DND-41 (cell line): ENCODE measurements at regions not wholly inside any gene's neighbourhood (a gene's known extent, or its start where the extent isn't known, plus 50 kb on each side); places are given as distances from the start of the nearest gene placed in this dataset.

Experiments used
- ATAC-seq: fragments of 200-7000 bp; cut with Tn5 transposase; 3 replicates; pipeline ENCODE4 v1.9.1; 2021; ENCODE audit warnings: low read depth; ENCODE audit not compliant: insufficient read depth
- DNase-seq: peaks from one replicate; pipeline ENCODE4 v3.0.0-alpha.2; 2020
- H2AFZ ChIP-seq: 2 replicates; pipeline ENCODE4 v1.6.0; 2012; ENCODE audit warnings: low read depth, low read length
- H3K27ac ChIP-seq: 2 replicates; pipeline ENCODE4 v1.5.1; 2012; ENCODE audit warnings: low read length, inconsistent platforms
- H3K27me3 ChIP-seq: fragments of 200-600 bp; sonication (generic); 2 replicates; pipeline ENCODE4 v1.6.0; 2012; ENCODE audit warnings: low read length, mild to moderate bottlenecking, inconsistent platforms; ENCODE audit not compliant: insufficient read depth, poor library complexity
- H3K36me3 ChIP-seq: 2 replicates; pipeline ENCODE4 v1.5.1; 2012; ENCODE audit warnings: low read length, inconsistent platforms; ENCODE audit not compliant: insufficient read depth
- H3K4me1 ChIP-seq: 2 replicates; pipeline ENCODE4 v1.5.1; 2012; ENCODE audit warnings: mild to moderate bottlenecking, low read length; ENCODE audit not compliant: insufficient read depth
- H3K4me2 ChIP-seq: 2 replicates; pipeline ENCODE4 v1.6.0; 2012; ENCODE audit warnings: mild to moderate bottlenecking, moderate library complexity, low read length, inconsistent platforms; ENCODE audit not compliant: insufficient read depth
- H3K4me3 ChIP-seq, 2 experiments: fragments of 200-600 bp in 1 of 2; shearing (Covaris generic) in 1 of 2; 2 replicates each; pipeline ENCODE4 v1.5.1; 2012 to 2016; ENCODE audit warnings: inconsistent platforms in 2 of 2, low read length in 2 of 2, mild to moderate bottlenecking in 2 of 2, low read depth in 1 of 2, moderate library complexity in 1 of 2
- H3K79me2 ChIP-seq: 2 replicates; pipeline ENCODE4 v1.6.0; 2012; ENCODE audit warnings: low read length, inconsistent platforms; ENCODE audit not compliant: insufficient read depth
- H3K9ac ChIP-seq: 2 replicates; pipeline ENCODE4 v1.6.0; 2012; ENCODE audit warnings: low read depth, mild to moderate bottlenecking, inconsistent platforms, low read length, moderate library complexity
- H3K9me3 ChIP-seq: 2 replicates; pipeline ENCODE4 v1.5.1; 2012; ENCODE audit warnings: low read length, moderate library complexity, mild to moderate bottlenecking, inconsistent platforms; ENCODE audit not compliant: insufficient read depth, severe bottlenecking
- H4K20me1 ChIP-seq: 2 replicates; pipeline ENCODE4 v1.6.0; 2012; ENCODE audit warnings: low read length; ENCODE audit not compliant: insufficient read depth
- CTCF ChIP-seq: IDR thresholded peaks from 2 replicates; pipeline ENCODE4 v1.5.1; 2012; ENCODE audit warnings: borderline replicate concordance, low read length, moderate library complexity, mild to moderate bottlenecking; ENCODE audit not compliant: poor library complexity, severe bottlenecking; ENCODE audit errors: extremely low read depth
- EZH2 ChIP-seq: IDR thresholded peaks from 3 replicates; pipeline ENCODE4 v1.6.1; 2012; ENCODE audit warnings: borderline replicate concordance, low read depth, mild to moderate bottlenecking, moderate library complexity, low read length, inconsistent platforms; ENCODE audit not compliant: severe bottlenecking

GRCh38 chr16:79928142-79928873 lies 327.8 kb upstream of the MAF start:
- no peak overlapping the region for H3K4me3 ChIP-seq
- H4K20me1 ChIP-seq = no peaks in the 10 kb centered on the region
- no peaks in the 10 kb centered on the region for H3K9me3 ChIP-seq
- no peak for TF ChIP-seq CTCF
- no peak for TF ChIP-seq EZH2
- no peak for DNase-seq
- no peak for ATAC-seq
- H3K9ac ChIP-seq = no peak overlapping the region
- H3K79me2 ChIP-seq = no peaks in the 10 kb centered on the region
- peaks cover 3% of the 10 kb centered on the region for H3K27me3 ChIP-seq
- H3K36me3 ChIP-seq = no peaks in the 10 kb centered on the region
- H2AFZ ChIP-seq = no peak overlapping the region
- H3K27ac ChIP-seq = no peak overlapping the region
- no peak overlapping the region for H3K4me2 ChIP-seq
- H3K4me1 ChIP-seq = no peaks in the 10 kb centered on the region

GRCh38 chr16:79926451-79927205 lies 326.1 kb upstream of the MAF start:
- H3K4me1 ChIP-seq = no peaks in the 10 kb centered on the region
- H3K79me2 ChIP-seq = no peaks in the 10 kb centered on the region
- no peaks in the 10 kb centered on the region for H4K20me1 ChIP-seq
- H3K27me3 ChIP-seq = peaks cover 3% of the 10 kb centered on the region
- TF ChIP-seq EZH2 = no peak
- no peak for TF ChIP-seq CTCF
- H3K9me3 ChIP-seq = no peaks in the 10 kb centered on the region
- no peak for ATAC-seq
- no peaks in the 10 kb centered on the region for H3K36me3 ChIP-seq
- H3K4me3 ChIP-seq = no peak overlapping the region
- no peak overlapping the region for H3K4me2 ChIP-seq
- H3K27ac ChIP-seq = no peak overlapping the region
- no peak overlapping the region for H2AFZ ChIP-seq
- H3K9ac ChIP-seq = no peak overlapping the region
- DNase-seq = no peak

DNA sequence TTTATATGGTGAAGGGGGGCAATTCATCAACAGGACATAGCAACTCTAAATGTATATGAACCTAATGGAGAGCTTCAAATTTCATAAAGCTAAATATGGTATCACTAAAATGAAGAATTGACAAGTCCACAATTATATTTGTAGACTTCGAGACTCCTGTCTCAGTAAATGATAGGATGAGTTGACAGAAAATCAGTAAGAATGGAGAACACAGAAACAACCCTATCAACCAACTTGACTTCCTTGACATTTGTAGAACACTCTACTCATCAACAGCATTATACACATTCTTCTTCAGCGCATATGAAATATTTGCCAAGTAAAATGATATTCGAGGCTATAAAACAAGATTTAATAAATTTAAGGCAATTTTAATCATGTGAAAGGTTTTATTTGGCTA lies 322.9 kb upstream of the MAF start:
- Histone ChIP-seq H3K9ac (no peak overlapping the region), H4K20me1 (no peaks in the 10 kb centered on the region), H3K4me3 (no peak overlapping the region), H2AFZ (no peak overlapping the region), H3K36me3 (no peaks in the 10 kb centered on the region), H3K4me2 (no peak overlapping the region), H3K27me3 (peaks cover 3% of the 10 kb centered on the region), H3K27ac (no peak overlapping the region), H3K9me3 (no peaks in the 10 kb centered on the region), H3K79me2 (no peaks in the 10 kb centered on the region), H3K4me1 (no peaks in the 10 kb centered on the region)
- TF ChIP-seq CTCF (no peak), EZH2 (no peak)
- DNase-seq (no peak), ATAC-seq (no peak)

DNA sequence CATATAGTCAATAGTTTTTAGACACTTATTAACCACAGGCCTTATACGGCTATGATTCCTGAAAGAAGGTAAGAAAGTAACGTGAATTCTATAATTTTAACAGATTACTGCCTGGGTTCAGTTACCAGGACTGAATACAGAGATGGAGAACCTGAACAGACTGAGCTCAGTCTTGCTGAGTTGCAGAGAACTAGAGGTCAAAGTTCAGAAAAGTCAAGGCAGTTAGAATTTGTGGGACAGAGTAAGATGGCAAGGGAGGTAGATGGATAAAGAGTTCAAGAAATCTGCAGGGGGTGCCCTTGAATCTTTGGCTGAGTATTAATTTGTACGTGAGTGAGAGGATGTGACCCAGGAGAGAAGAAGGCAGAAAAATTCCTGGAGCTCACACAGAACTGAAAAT lies 320.1 kb upstream of the MAF start:
- no peak overlapping the region for H3K27ac ChIP-seq
- H4K20me1 ChIP-seq = no peaks in the 10 kb centered on the region
- H3K79me2 ChIP-seq = no peaks in the 10 kb centered on the region
- H3K9ac ChIP-seq = no peak overlapping the region
- TF ChIP-seq EZH2 = no peak
- TF ChIP-seq CTCF = no peak
- H3K4me1 ChIP-seq = no peaks in the 10 kb centered on the region
- H2AFZ ChIP-seq = no peak overlapping the region
- DNase-seq (no peak), ATAC-seq (no peak)
- no peak overlapping the region for H3K4me3 ChIP-seq
- H3K27me3 ChIP-seq = no peaks in the 10 kb centered on the region
- no peak overlapping the region for H3K4me2 ChIP-seq
- no peaks in the 10 kb centered on the region for H3K36me3 ChIP-seq
- H3K9me3 ChIP-seq = no peaks in the 10 kb centered on the region
